Liver (tissue), 8 donors: ENCODE measurements at regions not wholly inside any gene's neighbourhood (a gene's known extent, or its start where the extent isn't known, plus 50 kb on each side); places are given as distances from the start of the nearest gene placed in this dataset.

Experiments used
- DNase-seq: peaks from one replicate; pipeline ENCODE4 v3.0.0-alpha.2; 2017; ENCODE audit warnings: low spot score
- H3K27ac ChIP-seq, 2 donors: one replicate each; pipeline ENCODE4 v1.7.0; 2013; ENCODE audit warnings: inconsistent platforms in 2 of 2, low read length in 2 of 2, control low read depth in 1 of 2, low read depth in 1 of 2, mild to moderate bottlenecking in 1 of 2
- H3K27me3 ChIP-seq, 4 donors: one replicate each; pipeline versions ENCODE4 v1.6.1 to v1.7.0; 2013; ENCODE audit warnings: low read length in 3 of 4, inconsistent platforms in 1 of 4, mild to moderate bottlenecking in 1 of 4, moderate library complexity in 1 of 4; ENCODE audit not compliant: control insufficient read depth in 4 of 4, insufficient read depth in 4 of 4
- H3K36me3 ChIP-seq, 4 donors: one replicate each; pipeline versions ENCODE4 v1.6.1 to v1.7.0; 2013; ENCODE audit warnings: low read length in 3 of 4, mild to moderate bottlenecking in 3 of 4, low read depth in 1 of 4, moderate library complexity in 1 of 4; ENCODE audit not compliant: control insufficient read depth in 4 of 4, insufficient read depth in 3 of 4
- H3K4me1 ChIP-seq, 4 donors: one replicate each; pipeline versions ENCODE4 v1.6.1 to v1.7.0; 2013; ENCODE audit warnings: low read length in 3 of 4, mild to moderate bottlenecking in 3 of 4, moderate library complexity in 1 of 4; ENCODE audit not compliant: control insufficient read depth in 4 of 4, insufficient read depth in 4 of 4
- H3K4me3 ChIP-seq, 3 donors: one replicate each; pipeline versions ENCODE4 v1.6.1 to v1.7.0; 2013; ENCODE audit warnings: low read length in 3 of 3, control low read depth in 1 of 3, low read depth in 1 of 3, mild to moderate bottlenecking in 1 of 3
- H3K9ac ChIP-seq, 2 donors: one replicate each; pipeline ENCODE4 v1.7.0; 2013; ENCODE audit warnings: low read length in 2 of 2, mild to moderate bottlenecking in 2 of 2, moderate library complexity in 2 of 2, control low read depth in 1 of 2, low read depth in 1 of 2
- H3K9me3 ChIP-seq, 4 donors: one replicate each; pipeline versions ENCODE4 v1.6.1 to v1.7.0; 2013; ENCODE audit warnings: low read length in 3 of 4; ENCODE audit not compliant: control insufficient read depth in 4 of 4
- ATF3 ChIP-seq: IDR thresholded peaks from 2 replicates; pipeline ENCODE4 v1.6.1; 2016; ENCODE audit warnings: antibody characterized with exemption
- EGR1 ChIP-seq, 2 donors: IDR thresholded peaks; 2 replicates each; pipeline ENCODE4 v1.6.1; 2016 to 2018; ENCODE audit warnings: antibody characterized with exemption in 2 of 2, low read depth in 2 of 2
- FOXA1 ChIP-seq: IDR thresholded peaks from 2 replicates; pipeline ENCODE4 v1.6.1; 2016; ENCODE audit warnings: antibody characterized with exemption
- FOXA2 ChIP-seq: IDR thresholded peaks from 2 replicates; pipeline ENCODE4 v1.6.1; 2016; ENCODE audit warnings: antibody characterized with exemption
- GABPA ChIP-seq, 2 donors: IDR thresholded peaks in 1 of 2; conservative IDR thresholded peaks in 1 of 2; 2 replicates each; pipeline ENCODE4 v1.6.1; 2016; ENCODE audit warnings: antibody characterized with exemption in 2 of 2, mild to moderate bottlenecking in 1 of 2, moderate library complexity in 1 of 2
- HNF4A ChIP-seq, 2 donors: conservative IDR thresholded peaks; 2 replicates each; pipeline ENCODE4 v1.6.1; 2016; ENCODE audit warnings: antibody characterized with exemption in 2 of 2, mild to moderate bottlenecking in 2 of 2
- NR2F2 ChIP-seq: IDR thresholded peaks from 2 replicates; pipeline ENCODE4 v1.6.1; 2016; ENCODE audit warnings: antibody characterized with exemption
- RAD21 ChIP-seq, 2 donors: IDR thresholded peaks; 2 replicates each; pipeline ENCODE4 v1.6.1; 2016; ENCODE audit warnings: antibody characterized with exemption in 2 of 2, mild to moderate bottlenecking in 2 of 2
- RXRA ChIP-seq, 2 donors: IDR thresholded peaks; 2 replicates each; pipeline ENCODE4 v1.6.1; 2017 to 2018; ENCODE audit warnings: antibody characterized with exemption in 2 of 2, mild to moderate bottlenecking in 1 of 2
- SP1 ChIP-seq: IDR thresholded peaks from 2 replicates; pipeline ENCODE4 v1.6.1; 2018; ENCODE audit warnings: antibody characterized with exemption, mild to moderate bottlenecking
- TAF1 ChIP-seq: conservative IDR thresholded peaks from 2 replicates; pipeline ENCODE4 v1.6.1; 2016; ENCODE audit warnings: antibody characterized with exemption, mild to moderate bottlenecking
- YY1 ChIP-seq: IDR thresholded peaks from 2 replicates; pipeline ENCODE4 v1.6.1; 2016; ENCODE audit warnings: antibody characterized with exemption, mild to moderate bottlenecking
- ZBTB33 ChIP-seq: IDR thresholded peaks from 2 replicates; pipeline ENCODE4 v1.6.1; 2016; ENCODE audit warnings: antibody characterized with exemption
- WGBS: extraction: QIAGEN DNeasy Blood & Tissue Kit; methylation state at CpG from one replicate; pipeline ENCODE4 v1.1.7; 2013; 5-methylcytosine and 5-hydroxymethylcytosine counted together
- TF ChIP-seq, protein P1 (sequence below): fragments of 150-350 bp; IDR thresholded peaks from 2 replicates; pipeline ENCODE4 v1.5.1; 2017; ENCODE audit warnings: improper control_type of control experiment, low read depth, low read length; ENCODE audit not compliant: missing input control
- TF ChIP-seq, protein P2 (sequence below): IDR thresholded peaks from 2 replicates; pipeline ENCODE4 v1.6.1; 2016; ENCODE audit warnings: antibody characterized with exemption, mild to moderate bottlenecking
- donor health status: healthy.
- donor health status: healthy.
- donor health status: healthy.
- donor health status: healthy.
- donor health status: healthy.

GRCh38 chr11:23021287-23021863, 161.1 kb upstream of the CCDC179 start:
- TF ChIP-seq RAD21 (IDR thresholded peaks at IDR 0.05) (peak; percentile 70 to 75), TAF1 (no peak), RXRA (IDR thresholded peaks at IDR 0.05) (no peak)
- TF ChIP-seq, protein P1, sequence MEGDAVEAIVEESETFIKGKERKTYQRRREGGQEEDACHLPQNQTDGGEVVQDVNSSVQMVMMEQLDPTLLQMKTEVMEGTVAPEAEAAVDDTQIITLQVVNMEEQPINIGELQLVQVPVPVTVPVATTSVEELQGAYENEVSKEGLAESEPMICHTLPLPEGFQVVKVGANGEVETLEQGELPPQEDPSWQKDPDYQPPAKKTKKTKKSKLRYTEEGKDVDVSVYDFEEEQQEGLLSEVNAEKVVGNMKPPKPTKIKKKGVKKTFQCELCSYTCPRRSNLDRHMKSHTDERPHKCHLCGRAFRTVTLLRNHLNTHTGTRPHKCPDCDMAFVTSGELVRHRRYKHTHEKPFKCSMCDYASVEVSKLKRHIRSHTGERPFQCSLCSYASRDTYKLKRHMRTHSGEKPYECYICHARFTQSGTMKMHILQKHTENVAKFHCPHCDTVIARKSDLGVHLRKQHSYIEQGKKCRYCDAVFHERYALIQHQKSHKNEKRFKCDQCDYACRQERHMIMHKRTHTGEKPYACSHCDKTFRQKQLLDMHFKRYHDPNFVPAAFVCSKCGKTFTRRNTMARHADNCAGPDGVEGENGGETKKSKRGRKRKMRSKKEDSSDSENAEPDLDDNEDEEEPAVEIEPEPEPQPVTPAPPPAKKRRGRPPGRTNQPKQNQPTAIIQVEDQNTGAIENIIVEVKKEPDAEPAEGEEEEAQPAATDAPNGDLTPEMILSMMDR, result peak; percentile 55
- DNase-seq, result no peak

DNA sequence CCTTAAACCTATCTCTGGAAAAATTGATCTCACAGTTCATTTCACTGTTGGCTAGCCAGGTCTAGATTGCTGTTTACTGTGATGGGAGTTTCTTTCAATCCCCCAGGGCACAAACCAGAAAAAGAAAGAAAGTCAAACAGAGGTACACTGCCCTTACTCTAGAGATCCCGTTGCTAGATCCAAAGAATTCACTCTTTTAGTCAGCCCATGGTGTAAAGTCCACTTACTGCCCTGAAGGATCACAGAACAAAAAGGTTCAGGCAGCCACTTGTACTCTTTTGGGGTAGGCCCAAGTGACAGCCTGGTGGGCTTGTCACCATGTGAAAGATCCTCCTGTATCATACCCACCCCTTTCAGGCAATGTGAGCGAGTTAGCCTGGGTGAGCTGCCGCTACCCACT, 162.6 kb upstream of the CCDC179 start:
- TF ChIP-seq NR2F2 (no peak), TAF1 (no peak), RXRA (IDR thresholded peaks at IDR 0.05) (no peak), GABPA (IDR thresholded peaks at IDR 0.05 in 1 of 2, conservative IDR thresholded peaks at IDR 0.05 in 1 of 2) (no peak), SP1 (no peak), YY1 (no peak), ATF3 (no peak), FOXA1 (no peak), RAD21 (IDR thresholded peaks at IDR 0.05) (no peak), HNF4A (conservative IDR thresholded peaks at IDR 0.05) (no peak), FOXA2 (no peak), EGR1 (IDR thresholded peaks at IDR 0.05; ENCODE audit: low read depth in 2 of 2) (no peak), ZBTB33 (no peak)
- TF ChIP-seq, protein P1, result no peak
- TF ChIP-seq, protein P2, sequence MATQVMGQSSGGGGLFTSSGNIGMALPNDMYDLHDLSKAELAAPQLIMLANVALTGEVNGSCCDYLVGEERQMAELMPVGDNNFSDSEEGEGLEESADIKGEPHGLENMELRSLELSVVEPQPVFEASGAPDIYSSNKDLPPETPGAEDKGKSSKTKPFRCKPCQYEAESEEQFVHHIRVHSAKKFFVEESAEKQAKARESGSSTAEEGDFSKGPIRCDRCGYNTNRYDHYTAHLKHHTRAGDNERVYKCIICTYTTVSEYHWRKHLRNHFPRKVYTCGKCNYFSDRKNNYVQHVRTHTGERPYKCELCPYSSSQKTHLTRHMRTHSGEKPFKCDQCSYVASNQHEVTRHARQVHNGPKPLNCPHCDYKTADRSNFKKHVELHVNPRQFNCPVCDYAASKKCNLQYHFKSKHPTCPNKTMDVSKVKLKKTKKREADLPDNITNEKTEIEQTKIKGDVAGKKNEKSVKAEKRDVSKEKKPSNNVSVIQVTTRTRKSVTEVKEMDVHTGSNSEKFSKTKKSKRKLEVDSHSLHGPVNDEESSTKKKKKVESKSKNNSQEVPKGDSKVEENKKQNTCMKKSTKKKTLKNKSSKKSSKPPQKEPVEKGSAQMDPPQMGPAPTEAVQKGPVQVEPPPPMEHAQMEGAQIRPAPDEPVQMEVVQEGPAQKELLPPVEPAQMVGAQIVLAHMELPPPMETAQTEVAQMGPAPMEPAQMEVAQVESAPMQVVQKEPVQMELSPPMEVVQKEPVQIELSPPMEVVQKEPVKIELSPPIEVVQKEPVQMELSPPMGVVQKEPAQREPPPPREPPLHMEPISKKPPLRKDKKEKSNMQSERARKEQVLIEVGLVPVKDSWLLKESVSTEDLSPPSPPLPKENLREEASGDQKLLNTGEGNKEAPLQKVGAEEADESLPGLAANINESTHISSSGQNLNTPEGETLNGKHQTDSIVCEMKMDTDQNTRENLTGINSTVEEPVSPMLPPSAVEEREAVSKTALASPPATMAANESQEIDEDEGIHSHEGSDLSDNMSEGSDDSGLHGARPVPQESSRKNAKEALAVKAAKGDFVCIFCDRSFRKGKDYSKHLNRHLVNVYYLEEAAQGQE, result no peak
- Histone ChIP-seq H3K4me3 (no peak overlapping the region), H3K36me3 (no peaks in the 10 kb centered on the region), H3K9ac (no peak overlapping the region), H3K27ac (no peak overlapping the region), H3K27me3 (no peaks in the 10 kb centered on the region), H3K4me1 (peaks cover 0 to 13% (median 0%) of the 10 kb centered on the region in 4 donors), H3K9me3 (no peaks in the 10 kb centered on the region)
- WGBS, result 74% methylated on average over 3 of the region's 3 CpGs
- no peak for DNase-seq

More at GRCh38 chr11:23021287-23021863, 161.1 kb upstream of the CCDC179 start:
- 33% methylated on average over 4 of the region's 4 CpGs for WGBS
- Histone ChIP-seq H3K36me3 (no peaks in the 10 kb centered on the region), H3K9ac (no peak overlapping the region), H3K9me3 (no peaks in the 10 kb centered on the region), H3K27ac (no peak overlapping the region), H3K27me3 (no peaks in the 10 kb centered on the region), H3K4me3 (no peak overlapping the region), H3K4me1 (peaks cover 0 to 13% (median 0%) of the 10 kb centered on the region in 4 donors)
